PC-3 (cell line): ENCODE measurements at regions not wholly inside any gene's neighbourhood (a gene's known extent, or its start where the extent isn't known, plus 50 kb on each side); places are given as distances from the start of the nearest gene placed in this dataset.
A peak's percentile ranks its signal among the peaks of the same experiment; 100 is the strongest.

Source experiments
- ATAC-seq: fragments of 200-7000 bp; cut with Tn5 transposase; 2 replicates; pipeline ENCODE4 v1.9.1; 2020; ENCODE audit warnings: mild to moderate bottlenecking, moderate library complexity
- BruUV-seq: library from RNA; stranded (reverse); fragments of 400-500 nt; replicated peaks from 2 replicates; lab custom pipeline; 2021; lab: Mats Ljungman, UMichigan
- CTCF ChIA-PET: fragments of 300-600 bp; sonication (Branson Sonifier 250); formaldehyde crosslinking; loops from one replicate; lab custom pipeline; 2022; ENCODE audit warnings: antibody characterized with exemption; lab: Charles Lee
- POLR2A ChIA-PET: fragments of 300-600 bp; sonication (Branson Sonifier 250); formaldehyde crosslinking; loops from one replicate; lab custom pipeline; 2022; ENCODE audit warnings: antibody characterized with exemption; ENCODE audit not compliant: unreplicated experiment; lab: Charles Lee
- DNase-seq: peaks from one replicate; pipeline ENCODE4 v3.0.0-alpha.2; 2015
- H2AFZ ChIP-seq: fragments of 300-600 bp; sonication (generic); 2 replicates; pipeline ENCODE4 v1.6.0; 2016; ENCODE audit warnings: antibody characterized with exemption, low read length
- H3F3A ChIP-seq: fragments of 300-600 bp; sonication (generic); one replicate; pipeline ENCODE4 v1.6.0; 2017; ENCODE audit warnings: antibody characterized with exemption, low read length, control low read depth, mild to moderate bottlenecking; ENCODE audit not compliant: unreplicated experiment
- H3K27ac ChIP-seq: fragments of 300-600 bp; sonication (generic); 2 replicates; pipeline ENCODE4 v1.5.1; 2016; ENCODE audit warnings: mild to moderate bottlenecking, low read length
- H3K27me3 ChIP-seq: fragments of 300-600 bp; sonication (generic); 2 replicates; pipeline ENCODE4 v1.6.1; 2016; ENCODE audit warnings: low read length, mixed read lengths
- H3K36me3 ChIP-seq: fragments of 300-600 bp; sonication (generic); 2 replicates; pipeline ENCODE4 v1.6.1; 2016; ENCODE audit warnings: low read depth, mixed run types, low read length, mixed read lengths
- H3K4me1 ChIP-seq: fragments of 300-600 bp; sonication (generic); 2 replicates; pipeline ENCODE4 v1.5.1; 2016; ENCODE audit warnings: low read length; ENCODE audit not compliant: insufficient read depth
- H3K4me2 ChIP-seq: fragments of 300-600 bp; sonication (generic); 2 replicates; pipeline ENCODE4 v1.6.0; 2016; ENCODE audit warnings: low read length
- H3K4me3 ChIP-seq: fragments of 300-600 bp; sonication (generic); 2 replicates; pipeline ENCODE4 v1.5.1; 2016; ENCODE audit warnings: mild to moderate bottlenecking, low read length, mixed read lengths
- H3K79me2 ChIP-seq: fragments of 300-600 bp; sonication (generic); 2 replicates; pipeline ENCODE4 v1.6.1; 2017; ENCODE audit warnings: low read length, mixed read lengths
- H3K9ac ChIP-seq: fragments of 300-600 bp; sonication (generic); 2 replicates; pipeline ENCODE4 v1.6.0; 2016; ENCODE audit warnings: mild to moderate bottlenecking, low read length
- H3K9me2 ChIP-seq: fragments of 300-600 bp; sonication (generic); replicated peaks from 2 replicates; pipeline ENCODE4 v1.6.1; 2016; ENCODE audit warnings: mixed run types, low read length, mixed read lengths
- H3K9me3 ChIP-seq: fragments of 300-600 bp; sonication (generic); 2 replicates; pipeline ENCODE4 v1.6.1; 2016; ENCODE audit warnings: low read length, mixed read lengths
- H4K20me1 ChIP-seq: fragments of 300-600 bp; sonication (generic); 2 replicates; pipeline ENCODE4 v1.6.1; 2016; ENCODE audit warnings: low read length, mixed read lengths
- EZH2 ChIP-seq: fragments of 300-600 bp; sonication (generic); IDR thresholded peaks from one replicate; pipeline ENCODE4 v1.6.1; 2017; ENCODE audit warnings: antibody characterized with exemption, mild to moderate bottlenecking, low read length; ENCODE audit not compliant: unreplicated experiment
- EZH2phosphoT487 ChIP-seq: fragments of 300-600 bp; sonication (generic); IDR thresholded peaks from 2 replicates; pipeline ENCODE4 v1.6.1; 2018; ENCODE audit warnings: mild to moderate bottlenecking, antibody characterized with exemption, low read length, borderline replicate concordance
- intact Hi-C: fragments of 100-400 bp; cut with micrococcal nuclease; formaldehyde crosslinking; loops from 2 replicates; pipeline ENCODE4 v1.9.0; 2023
- TF ChIP-seq, protein P1 (sequence below): fragments of 300-600 bp; sonication (generic); conservative IDR thresholded peaks from 2 replicates; pipeline ENCODE4 v1.5.1; 2017; ENCODE audit warnings: antibody characterized with exemption, low read depth, mild to moderate bottlenecking, low read length

DNA sequence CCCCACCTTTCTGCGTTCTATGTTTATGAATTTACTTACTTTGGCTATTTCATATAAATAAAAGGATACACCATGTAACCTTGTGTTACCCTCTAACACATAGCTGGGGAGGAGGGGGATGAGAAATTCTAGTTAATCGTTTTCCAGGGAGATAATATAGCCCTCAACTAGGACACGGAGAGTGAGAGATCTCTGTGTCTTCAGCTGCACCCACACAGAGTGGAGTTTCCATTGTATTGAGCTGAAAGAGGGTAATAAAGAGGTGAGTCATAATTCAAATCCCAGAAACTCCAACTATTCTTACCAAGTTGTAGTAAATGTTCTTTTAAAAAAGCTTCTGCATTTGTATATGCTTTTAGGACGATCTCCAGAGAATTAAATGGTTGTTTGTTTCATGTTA, 110.1 kb upstream of the SULT1C3 start:
- POLR2A ChIA-PET = interaction anchor here (0.5 kb wide), 1 partner anchor 123 kb away, joined by 3 read pairs; no protein-coding TSS in a partner anchor
- H3K9ac ChIP-seq = no peak overlapping the region
- no peaks in the 10 kb centered on the region for H3K9me3 ChIP-seq
- no peak overlapping the region for H3K4me2 ChIP-seq
- TF ChIP-seq EZH2phosphoT487 (no peak), EZH2 (no peak)
- TF ChIP-seq, protein P1, sequence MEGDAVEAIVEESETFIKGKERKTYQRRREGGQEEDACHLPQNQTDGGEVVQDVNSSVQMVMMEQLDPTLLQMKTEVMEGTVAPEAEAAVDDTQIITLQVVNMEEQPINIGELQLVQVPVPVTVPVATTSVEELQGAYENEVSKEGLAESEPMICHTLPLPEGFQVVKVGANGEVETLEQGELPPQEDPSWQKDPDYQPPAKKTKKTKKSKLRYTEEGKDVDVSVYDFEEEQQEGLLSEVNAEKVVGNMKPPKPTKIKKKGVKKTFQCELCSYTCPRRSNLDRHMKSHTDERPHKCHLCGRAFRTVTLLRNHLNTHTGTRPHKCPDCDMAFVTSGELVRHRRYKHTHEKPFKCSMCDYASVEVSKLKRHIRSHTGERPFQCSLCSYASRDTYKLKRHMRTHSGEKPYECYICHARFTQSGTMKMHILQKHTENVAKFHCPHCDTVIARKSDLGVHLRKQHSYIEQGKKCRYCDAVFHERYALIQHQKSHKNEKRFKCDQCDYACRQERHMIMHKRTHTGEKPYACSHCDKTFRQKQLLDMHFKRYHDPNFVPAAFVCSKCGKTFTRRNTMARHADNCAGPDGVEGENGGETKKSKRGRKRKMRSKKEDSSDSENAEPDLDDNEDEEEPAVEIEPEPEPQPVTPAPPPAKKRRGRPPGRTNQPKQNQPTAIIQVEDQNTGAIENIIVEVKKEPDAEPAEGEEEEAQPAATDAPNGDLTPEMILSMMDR = no peak
- no peak overlapping the region for H3K4me3 ChIP-seq
- H3K36me3 ChIP-seq = no peaks in the 10 kb centered on the region
- H3K27me3 ChIP-seq = peaks cover 40% of the 10 kb centered on the region
- intact Hi-C loops = no loop called here
- no peaks in the 10 kb centered on the region for H3K4me1 ChIP-seq
- H4K20me1 ChIP-seq = no peaks in the 10 kb centered on the region
- CTCF ChIA-PET = no interaction called here
- no peaks in the 10 kb centered on the region for H3K79me2 ChIP-seq
- no TSS peak for BruUV-seq
- no peak overlapping the region for H2AFZ ChIP-seq
- H3K27ac ChIP-seq = no peak overlapping the region
- H3F3A ChIP-seq = no peaks in the 10 kb centered on the region
- ATAC-seq (no peak; the same call in 1 of the 2 replicates), DNase-seq (no peak)
- H3K9me2 ChIP-seq = no peaks in the 10 kb centered on the region

DNA sequence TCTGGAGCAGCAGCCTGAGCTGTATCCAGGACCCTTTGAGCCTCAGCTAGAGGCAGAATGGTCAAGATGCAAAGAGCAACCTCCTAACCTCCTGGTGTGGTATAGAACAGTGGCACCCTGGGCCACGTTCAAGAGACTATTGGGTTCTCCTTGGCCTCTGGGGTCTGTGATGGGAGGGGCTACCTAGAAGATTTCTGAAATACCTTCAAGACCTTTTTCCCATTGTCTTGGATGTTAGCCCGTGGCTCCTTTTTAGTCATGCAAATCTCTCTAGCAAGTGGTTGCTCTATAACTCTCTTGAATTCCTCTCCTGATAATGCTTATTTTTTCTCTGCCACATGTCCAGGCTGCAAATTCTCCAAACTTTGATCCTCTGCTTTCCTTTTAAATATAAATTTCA, 106.3 kb upstream of the SULT1C3 start:
- Histone ChIP-seq H3K9me2 (no peaks in the 10 kb centered on the region), H2AFZ (no peak overlapping the region), H3K9ac (no peak overlapping the region), H3K4me3 (no peak overlapping the region), H3K79me2 (no peaks in the 10 kb centered on the region), H4K20me1 (no peaks in the 10 kb centered on the region), H3K4me2 (no peak overlapping the region), H3K36me3 (no peaks in the 10 kb centered on the region), H3K4me1 (no peaks in the 10 kb centered on the region), H3K9me3 (no peaks in the 10 kb centered on the region), H3K27ac (no peak overlapping the region), H3K27me3 (peaks cover 23% of the 10 kb centered on the region), H3F3A (no peaks in the 10 kb centered on the region)
- no TSS peak for BruUV-seq
- ChIA-PET CTCF (no interaction called here), POLR2A (no interaction called here)
- DNase-seq (no peak), ATAC-seq (no peak)
- TF ChIP-seq, protein P1 = no peak
- no peak for TF ChIP-seq EZH2phosphoT487
- TF ChIP-seq EZH2 = no peak
- intact Hi-C loops = no loop called here

DNA sequence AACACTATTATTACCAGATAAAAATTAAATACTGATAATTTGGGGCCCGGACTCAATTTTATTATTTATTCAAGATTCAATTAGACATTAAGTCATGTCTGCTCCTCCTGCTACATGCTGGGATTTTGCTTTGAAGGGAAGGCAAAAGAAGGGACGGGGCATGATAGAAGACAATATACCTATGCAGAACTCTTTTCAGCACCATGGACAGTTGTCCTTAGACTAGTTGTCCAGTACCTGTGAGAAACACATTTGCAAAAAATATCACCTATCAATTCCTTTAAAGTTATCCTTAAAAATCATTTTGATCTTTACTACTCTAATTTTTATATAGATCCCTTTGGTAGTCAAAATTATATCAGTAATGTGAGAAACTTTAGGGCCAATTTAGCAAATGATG, 100.2 kb upstream of the SULT1C3 start:
- no peak overlapping the region for H3K4me3 ChIP-seq
- TF ChIP-seq, protein P1 = no peak
- no peak for TF ChIP-seq EZH2phosphoT487
- TF ChIP-seq EZH2 = no peak
- H3K79me2 ChIP-seq = no peaks in the 10 kb centered on the region
- peak; percentile 53 for DNase-seq
- BruUV-seq = no TSS peak
- H4K20me1 ChIP-seq = no peaks in the 10 kb centered on the region
- H3F3A ChIP-seq = no peaks in the 10 kb centered on the region
- H3K27me3 ChIP-seq = peaks cover under 1% of the 10 kb centered on the region; the same call in 1 of the 2 replicates
- H3K9ac ChIP-seq = no peak overlapping the region
- H3K4me1 ChIP-seq = no peaks in the 10 kb centered on the region
- no peak overlapping the region for H2AFZ ChIP-seq
- intact Hi-C loops = no loop called here
- no peak overlapping the region for H3K4me2 ChIP-seq
- H3K9me2 ChIP-seq = no peaks in the 10 kb centered on the region
- H3K9me3 ChIP-seq = no peaks in the 10 kb centered on the region
- ChIA-PET POLR2A (no interaction called here), CTCF (no interaction called here)
- no peak for ATAC-seq
- no peaks in the 10 kb centered on the region for H3K36me3 ChIP-seq
- H3K27ac ChIP-seq = no peak overlapping the region
